K562 (cell line): ENCODE measurements at regions not wholly inside any gene's neighbourhood (a gene's known extent, or its start where the extent isn't known, plus 50 kb on each side); places are given as distances from the start of the nearest gene placed in this dataset.
A peak's percentile ranks its signal among the peaks of the same experiment; 100 is the strongest.

ENCODE experiments used
- ATAC-seq: fragments of 200-7000 bp; cut with Tn5 transposase; 3 replicates; pipeline ENCODE4 v1.9.1; 2020; ENCODE audit warnings: moderate library complexity
- BruUV-seq: library from RNA; stranded (reverse); fragments of 400-500 nt; replicated peaks from 2 replicates; lab custom pipeline; 2021; lab: Mats Ljungman, UMichigan
- CTCF ChIA-PET: fragments of 300-600 bp; formaldehyde crosslinking; extraction: SDS; loops from one replicate; lab custom pipeline; 2021; ENCODE audit warnings: low intra/inter-chr PET ratio; lab: Yijun Ruan, JAX
- POLR2A ChIA-PET: fragments of 300-600, 350-650 bp; sonication (Branson Sonifier 250); formaldehyde crosslinking; extraction: SDS; loops from one replicate; lab custom pipeline; 2021; ENCODE audit warnings: antibody characterized with exemption, inconsistent platforms; lab: Yijun Ruan, JAX
- DNase-seq, 4 experiments: peaks; one replicate each; pipeline versions ENCODE4 v3.0.0 to v3.0.0-alpha.2; 2011 to 2018; ENCODE audit warnings: low spot score in 3 of 4, mixed read lengths in 3 of 4; ENCODE audit errors: extremely low read depth in 1 of 4
- FAIRE-seq: peaks from 2 replicates; lab custom pipeline; 2011; peaks lifted over from hg19 to GRCh38; lab: Jason Lieb, UNC
- H2AFZ ChIP-seq: 2 replicates; pipeline ENCODE4 v1.6.0; 2011; ENCODE audit warnings: low read depth, low read length, control low read depth, inconsistent platforms
- H3K27ac ChIP-seq: fragments of 200-600 bp; 3 replicates; pipeline ENCODE4 v1.8.0; 2011; ENCODE audit warnings: low read depth, mild to moderate bottlenecking, control low read depth, inconsistent platforms, low read length, moderate library complexity, mixed read lengths; ENCODE audit errors: extremely low read depth
- H3K27me3 ChIP-seq, 2 experiments: fragments of 300-600 bp in 1 of 2; 2 replicates in 1 of 2; 3 replicates in 1 of 2; pipeline versions ENCODE4 v1.6.0 to v1.8.0; 2011; ENCODE audit warnings: inconsistent platforms in 2 of 2, low read length in 2 of 2, mild to moderate bottlenecking in 1 of 2, mixed read lengths in 1 of 2, moderate library complexity in 1 of 2; ENCODE audit not compliant: control insufficient read depth in 2 of 2, insufficient read depth in 2 of 2
- H3K36me3 ChIP-seq: fragments of 300-600 bp; 3 replicates; pipeline ENCODE4 v1.8.0; 2011; ENCODE audit warnings: mild to moderate bottlenecking, low read length, inconsistent platforms; ENCODE audit not compliant: control insufficient read depth, insufficient read depth
- H3K4me1 ChIP-seq, 2 experiments: fragments of 200-600 bp in 1 of 2; replicated peaks in 1 of 2; 2 replicates in 1 of 2; 3 replicates in 1 of 2; pipeline versions ENCODE4 v1.5.1 to v1.8.0; 2011; ENCODE audit warnings: inconsistent platforms in 2 of 2, low read length in 2 of 2, mild to moderate bottlenecking in 1 of 2, mixed read lengths in 1 of 2, moderate library complexity in 1 of 2; ENCODE audit not compliant: control insufficient read depth in 2 of 2, insufficient read depth in 2 of 2
- H3K4me2 ChIP-seq: 2 replicates; pipeline ENCODE4 v1.6.1; 2011; ENCODE audit warnings: low read length, control low read depth, inconsistent platforms, mixed read lengths; ENCODE audit not compliant: insufficient read depth
- H3K4me3 ChIP-seq: fragments of 200-600 bp; sonication (generic), shearing (Covaris generic); 2 replicates; pipeline ENCODE4 v1.5.1; 2016; ENCODE audit warnings: control low read depth, inconsistent platforms
- H3K79me2 ChIP-seq: fragments of 200-600 bp; 3 replicates; pipeline ENCODE4 v1.8.0; 2011; ENCODE audit warnings: low read length, inconsistent platforms; ENCODE audit not compliant: control insufficient read depth, insufficient read depth
- H3K9ac ChIP-seq, 2 experiments: 2 replicates each; pipeline versions ENCODE4 v1.6.0 to v1.6.1; 2011; ENCODE audit warnings: low read depth in 2 of 2, low read length in 2 of 2, control low read depth in 1 of 2, inconsistent platforms in 1 of 2, mild to moderate bottlenecking in 1 of 2, mixed read lengths in 1 of 2; ENCODE audit not compliant: insufficient read depth in 1 of 2
- H3K9me1 ChIP-seq: one replicate; pipeline ENCODE4 v1.6.0; 2011; ENCODE audit warnings: inconsistent platforms, mild to moderate bottlenecking, low read length, moderate library complexity; ENCODE audit not compliant: control insufficient read depth, insufficient read depth
- H3K9me3 ChIP-seq: replicated peaks from 2 replicates; pipeline ENCODE4 v1.5.1; 2011; ENCODE audit warnings: low read depth, low read length, inconsistent platforms; ENCODE audit not compliant: control insufficient read depth, insufficient read depth
- H4K20me1 ChIP-seq: replicated peaks from 2 replicates; pipeline ENCODE4 v1.6.1; 2011; ENCODE audit warnings: low read length, inconsistent platforms, mixed read lengths; ENCODE audit not compliant: control insufficient read depth, insufficient read depth
- NR1H2 ChIP-seq: sonication (generic); formaldehyde crosslinking; IDR thresholded peaks from 2 replicates; pipeline ENCODE4 v1.4.0; 2020; ENCODE audit warnings: mild to moderate bottlenecking, missing genetic modification reagents
- STAT5B ChIP-seq: fragments of 250-450 bp; sonication (Bioruptor Pico); IDR thresholded peaks from 2 replicates; pipeline ENCODE4 v1.8.0; 2021; ENCODE audit warnings: mild to moderate bottlenecking, inconsistent platforms
- TBP ChIP-seq: optimal IDR thresholded peaks from 2 replicates; pipeline ENCODE3; 2011; ENCODE audit warnings: low read depth, low read length, improper control_type of control experiment
- ZKSCAN1 ChIP-seq: fragments of 150-350 bp; IDR thresholded peaks from 2 replicates; pipeline ENCODE4 v1.6.1; 2016; ENCODE audit warnings: low read depth, low read length
- ZNF224 ChIP-seq: sonication (generic); formaldehyde crosslinking; IDR thresholded peaks from 2 replicates; pipeline ENCODE4 v1.8.0; 2022; ENCODE audit warnings: mild to moderate bottlenecking, missing genetic modification reagents
- WGBS: fragments of 100-300 bp; shearing (Covaris generic); methylation state at CpG from one replicate; pipeline ENCODE4 v1.1.6; 2016; ENCODE audit warnings: low coverage, mixed read lengths; ENCODE audit not compliant: insufficient coverage; ENCODE audit errors: missing lambda C conversion rate; 5-methylcytosine and 5-hydroxymethylcytosine counted together
- in situ Hi-C: fragments of 300-500 bp; cut with MboI; formaldehyde crosslinking; loops from 4 replicates; pipeline ENCODE4 v1.15.0; 2018; ENCODE audit warnings: inconsistent platforms, mixed read lengths
- intact Hi-C: fragments of 100-400 bp; cut with micrococcal nuclease; formaldehyde crosslinking; loops from 2 replicates; pipeline ENCODE4 v1.14.2; 2022

DNA sequence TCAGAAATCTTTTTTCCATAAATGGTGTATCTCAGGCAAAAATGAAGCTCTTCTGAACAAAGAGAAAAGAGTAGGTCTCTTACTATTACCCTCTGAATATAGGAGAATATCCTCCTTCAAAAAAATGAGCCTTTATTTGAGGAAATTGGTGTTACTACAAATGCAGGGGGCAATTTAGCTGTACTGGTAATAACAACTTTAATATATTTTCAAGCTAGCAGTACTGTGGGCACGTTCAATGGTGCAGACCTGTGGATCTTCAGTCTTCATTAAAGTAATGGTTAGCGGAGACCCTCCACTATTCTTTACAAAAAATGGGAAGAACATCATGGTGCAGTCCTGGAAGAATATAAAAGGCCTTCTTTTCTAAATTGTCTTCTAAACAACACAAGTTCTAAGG, 661.3 kb downstream of the TMEM182 start:
- in situ Hi-C loops (no loop called here), intact Hi-C loops (no loop called here)
- Histone ChIP-seq H3K4me1 (no peaks in the 10 kb centered on the region), H3K9me3 (no peaks in the 10 kb centered on the region), H3K36me3 (no peaks in the 10 kb centered on the region), H3K4me3 (no peak overlapping the region), H3K9me1 (no peaks in the 10 kb centered on the region), H3K79me2 (no peaks in the 10 kb centered on the region), H3K4me2 (no peak overlapping the region), H3K27ac (no peak overlapping the region), H3K27me3 (no peaks in the 10 kb centered on the region), H2AFZ (no peak overlapping the region), H3K9ac (no peak overlapping the region), H4K20me1 (no peaks in the 10 kb centered on the region)
- BruUV-seq: no TSS peak
- POLR2A ChIA-PET: no interaction called here
- WGBS: 32% methylated on average over 2 of the region's 2 CpGs
- ATAC-seq (no peak), DNase-seq (no peak), FAIRE-seq (no peak)
- CTCF ChIA-PET: no interaction called here
- TF ChIP-seq TBP (peak; percentile 29), STAT5B (CRISPR knock-in tag) (no peak)

GRCh38 chr2:103427567-103427966, 665.7 kb downstream of the TMEM182 start:
- in situ Hi-C loops: no loop called here
- no peak for FAIRE-seq

More at GRCh38 chr2:103427567-103427966, 665.7 kb downstream of the TMEM182 start:
- Histone ChIP-seq H3K4me2 (no peak overlapping the region), H3K4me3 (no peak overlapping the region), H3K27ac (no peak overlapping the region), H3K9ac (no peak overlapping the region), H3K9me1 (no peaks in the 10 kb centered on the region), H3K4me1 (no peaks in the 10 kb centered on the region; a peak in 1 of 5 replicates), H3K27me3 (no peaks in the 10 kb centered on the region), H3K79me2 (no peaks in the 10 kb centered on the region), H3K9me3 (no peaks in the 10 kb centered on the region), H4K20me1 (no peaks in the 10 kb centered on the region)
- POLR2A ChIA-PET: no interaction called here
- no peak for DNase-seq
- no TSS peak for BruUV-seq
- TF ChIP-seq ZNF224: no peak
- TF ChIP-seq ZKSCAN1: no peak
- TF ChIP-seq NR1H2 (CRISPR knock-in tag): no peak
- TF ChIP-seq, all 486 proteins: peak for 0
- CTCF ChIA-PET: no interaction called here
- WGBS: 46% methylated on average over 3 of the region's 3 CpGs
- intact Hi-C loops: no loop called here
- no peak overlapping the region for H2AFZ ChIP-seq
- H3K36me3 ChIP-seq: no peaks in the 10 kb centered on the region
- ATAC-seq: no peak
